Activated T-cell treated with anti-CD3 and anti-CD28 coated beads for 24 hours (primary cell): ENCODE measurements at regions not wholly inside any gene's neighbourhood (a gene's known extent, or its start where the extent isn't known, plus 50 kb on each side); places are given as distances from the start of the nearest gene placed in this dataset.

ENCODE experiments used
- DNase-seq: peaks from one replicate; pipeline ENCODE4 v3.0.0-alpha.2; 2020; ENCODE audit warnings: low read depth

DNA sequence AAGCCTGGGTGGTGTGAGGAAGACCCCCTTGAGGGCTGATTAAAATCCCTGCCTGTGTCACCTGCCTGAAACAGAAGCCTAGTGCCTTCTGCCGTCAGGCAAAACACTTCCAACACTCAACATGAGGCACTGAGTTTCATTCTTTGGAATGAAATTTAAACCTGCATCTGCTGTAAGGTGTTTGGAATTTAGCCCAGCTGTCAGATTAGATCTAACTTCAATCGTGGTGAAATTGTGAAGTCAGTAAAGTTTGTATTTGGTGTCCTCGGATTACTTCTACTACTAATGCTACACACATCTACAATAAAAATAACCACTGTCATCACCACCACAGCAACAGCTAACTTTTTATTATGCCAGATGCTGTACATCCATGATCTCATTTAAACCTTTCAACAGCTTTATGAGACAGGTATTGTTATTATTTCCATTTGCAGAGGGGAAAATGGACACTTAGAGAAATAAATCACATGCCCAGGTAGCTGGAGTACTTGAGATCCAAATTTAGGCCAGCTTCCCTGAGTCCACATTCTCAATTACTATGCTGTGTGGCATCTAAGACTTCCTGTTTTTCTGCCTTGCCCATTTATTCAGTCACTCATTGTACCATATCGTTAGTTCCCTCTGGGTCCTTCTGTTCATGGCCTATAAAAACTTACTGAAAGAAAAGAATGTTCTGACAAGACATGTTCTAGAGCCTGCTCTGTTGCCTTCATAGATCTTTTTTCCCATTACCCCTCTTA lies 98.2 kb upstream of the GCFC2 start:
- no peak for DNase-seq

DNA sequence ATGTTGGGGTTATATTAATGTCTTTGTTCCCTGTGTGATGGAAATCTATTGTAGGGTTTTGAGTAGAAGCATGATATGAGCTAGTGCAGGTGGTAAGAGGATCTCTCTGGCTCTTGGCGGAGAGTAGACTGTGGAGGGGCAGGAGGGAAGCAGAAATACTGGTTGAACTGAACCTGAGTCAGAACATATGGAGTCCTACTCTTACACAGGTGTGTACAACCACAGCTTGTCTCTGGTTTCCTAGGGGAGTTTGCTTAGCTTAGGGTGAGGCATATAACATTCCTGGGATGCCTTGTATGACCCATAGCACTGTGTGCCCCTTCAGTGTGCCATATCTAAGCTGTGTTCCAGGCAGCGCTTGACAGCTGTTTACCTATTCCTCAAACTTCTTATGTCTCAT lies 97.3 kb upstream of the GCFC2 start:
- no peak for DNase-seq

DNA sequence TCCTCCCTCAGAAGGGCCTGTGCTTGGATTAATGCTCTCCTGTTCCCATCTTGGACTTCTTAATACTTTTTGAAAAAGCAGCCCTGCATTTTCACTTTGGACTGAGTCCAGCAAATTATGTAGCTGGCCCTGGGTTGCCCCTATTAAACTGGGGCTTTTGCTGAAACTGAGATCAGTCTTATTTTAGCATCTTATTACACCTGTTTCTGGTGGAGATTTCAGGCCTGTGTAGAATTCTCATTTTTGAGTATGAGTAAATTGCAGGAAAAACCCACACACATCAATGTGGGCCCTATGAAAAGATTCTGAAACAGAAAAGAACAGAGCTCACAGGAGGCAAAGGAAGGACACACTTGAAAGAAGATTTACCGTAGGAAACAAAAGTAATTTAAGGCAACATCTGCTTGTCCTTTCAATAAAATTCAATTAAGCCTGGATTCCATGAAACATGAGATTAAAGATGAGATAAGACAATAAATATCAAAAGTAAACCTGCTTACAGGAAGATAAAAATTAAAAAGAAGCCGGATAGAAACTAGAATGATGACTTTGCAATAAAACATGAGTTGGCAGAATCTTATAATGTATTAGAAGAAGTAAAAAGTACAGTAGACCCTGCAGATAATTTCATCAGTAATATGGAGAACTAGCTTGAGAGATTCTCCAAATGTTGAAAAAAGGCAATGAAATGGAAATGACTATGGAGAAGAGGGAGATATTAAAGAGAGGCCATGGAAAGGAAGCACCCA lies 90.7 kb upstream of the GCFC2 start:
- no peak for DNase-seq

DNA sequence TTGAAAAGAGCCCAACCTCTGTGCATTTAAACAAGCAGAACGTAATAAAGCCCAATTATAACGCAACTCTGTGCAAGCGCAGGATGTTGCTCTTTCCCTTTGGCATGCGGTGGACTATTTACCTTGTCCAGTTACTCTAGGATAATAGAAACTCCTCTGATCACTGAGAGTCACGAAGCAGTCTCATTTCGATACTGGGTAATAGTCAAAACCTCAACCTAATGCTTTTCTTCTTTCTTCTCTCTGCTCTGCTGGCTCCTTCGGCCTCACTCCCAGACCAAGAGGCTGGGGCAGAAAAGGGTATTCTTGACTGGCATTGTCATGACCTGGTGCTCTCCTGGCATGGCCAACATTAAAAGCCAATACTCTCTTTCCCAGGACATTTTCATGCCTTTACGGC lies 89.7 kb upstream of the GCFC2 start:
- no peak for DNase-seq

- DNase-seq, result no peak
Observed at GRCh38 chr2:75799859-75800258, 89.1 kb upstream of the GCFC2 start.

DNA sequence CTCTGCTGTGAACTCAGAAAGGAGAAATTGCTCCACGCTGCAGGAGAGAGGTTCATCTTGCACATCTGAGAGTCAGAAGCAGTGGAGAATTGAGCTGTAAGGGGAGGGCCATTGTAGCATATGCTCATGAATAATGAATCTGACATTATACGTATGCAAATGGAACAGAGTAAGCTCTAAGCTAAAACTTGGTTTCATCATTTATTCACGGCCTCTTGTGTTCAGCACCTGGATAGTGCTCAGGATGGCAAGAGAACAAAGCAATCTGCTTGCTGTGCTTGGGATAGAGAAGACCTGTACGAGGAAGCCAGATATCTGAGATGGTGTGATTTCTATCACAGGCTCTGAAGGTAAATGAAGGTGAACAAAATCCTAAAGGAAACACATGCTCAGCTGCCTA lies 87.9 kb upstream of the GCFC2 start:
- no peak for DNase-seq

GRCh38 chr2:75792996-75793395 lies 82.3 kb upstream of the GCFC2 start:
- DNase-seq, result no peak

DNA sequence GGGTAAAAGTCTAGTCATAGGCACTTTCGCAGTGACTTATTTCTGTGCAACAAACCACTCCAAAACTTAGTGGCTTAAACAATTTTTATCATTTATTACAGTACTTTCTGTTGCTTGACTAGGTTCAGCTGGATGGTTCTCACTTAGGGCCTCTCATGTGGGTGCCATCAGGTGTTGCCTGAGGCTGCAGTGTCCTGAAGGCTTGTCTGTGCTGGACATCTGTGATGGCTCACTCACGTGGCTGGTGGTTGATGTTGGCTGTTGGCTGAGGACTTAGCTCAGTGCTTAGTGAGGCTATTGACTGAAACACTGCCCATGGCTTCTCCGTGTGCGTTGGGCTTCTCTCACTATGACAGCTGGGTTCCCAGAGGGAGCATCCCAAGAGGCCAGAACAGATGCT lies 81.4 kb upstream of the GCFC2 start:
- DNase-seq, result no peak

DNA sequence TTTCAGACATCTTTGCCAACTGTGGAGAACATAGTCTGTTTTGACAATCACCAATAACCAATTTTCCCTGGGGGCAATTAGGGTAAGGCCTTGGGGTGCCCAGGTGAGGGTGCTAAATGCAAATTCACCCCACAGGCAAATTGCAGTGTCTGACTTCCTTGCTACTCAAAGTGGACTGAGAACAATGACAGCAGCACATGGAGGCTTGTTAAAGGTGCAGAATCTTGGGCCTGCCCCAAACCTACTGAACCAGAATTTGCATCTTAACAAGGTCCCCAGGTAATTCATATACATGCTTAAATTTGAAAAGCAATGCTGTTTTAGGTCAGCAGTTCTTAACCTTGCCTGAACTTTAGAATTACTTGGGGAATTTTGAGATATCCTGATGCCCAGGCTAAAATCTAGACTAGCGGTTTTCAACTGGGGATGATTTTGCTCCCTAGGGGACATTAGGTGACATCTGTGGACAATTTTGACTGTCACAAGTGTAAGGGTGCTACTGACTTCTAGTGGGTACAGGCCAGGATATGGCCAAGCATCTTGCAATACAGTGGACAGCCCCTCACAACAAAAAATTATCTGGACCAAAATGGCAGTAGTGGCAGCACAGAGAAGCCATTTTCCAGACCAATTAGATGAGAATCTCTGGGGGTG lies 80.2 kb upstream of the GCFC2 start:
- DNase-seq, result no peak

DNA sequence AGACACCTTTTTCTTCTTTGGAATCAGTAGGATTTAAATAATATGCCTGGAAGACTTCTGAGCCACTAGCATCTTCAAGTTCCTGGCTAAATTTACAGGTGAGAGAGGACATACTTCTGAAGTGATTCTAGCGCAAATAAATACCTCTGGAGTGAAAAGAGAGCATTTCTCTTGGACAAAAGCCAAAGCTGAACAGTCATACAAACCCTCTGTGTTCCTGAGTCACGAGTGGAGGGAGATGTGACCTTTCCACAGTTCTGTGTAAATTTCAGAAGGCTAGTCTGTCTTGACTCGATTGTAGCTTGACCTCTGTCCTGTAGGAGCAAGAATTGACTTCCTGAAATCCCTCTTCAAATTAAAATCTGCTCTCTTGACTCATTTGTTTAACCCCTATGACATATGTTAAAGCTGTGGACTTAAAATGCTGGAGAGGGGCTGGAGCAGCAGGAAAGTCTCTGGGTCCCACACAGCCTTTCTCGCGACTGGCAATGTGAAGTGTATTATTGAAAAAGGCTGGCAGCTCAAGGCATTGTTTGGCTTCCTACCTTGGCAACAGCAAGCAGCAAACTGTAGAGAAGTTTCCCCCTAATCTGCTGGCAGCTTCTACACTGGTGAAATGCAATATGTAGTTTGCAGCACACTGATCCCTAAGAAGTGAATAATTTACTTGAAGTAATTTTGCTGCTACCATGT lies 79.6 kb upstream of the GCFC2 start:
- no peak for DNase-seq

DNA sequence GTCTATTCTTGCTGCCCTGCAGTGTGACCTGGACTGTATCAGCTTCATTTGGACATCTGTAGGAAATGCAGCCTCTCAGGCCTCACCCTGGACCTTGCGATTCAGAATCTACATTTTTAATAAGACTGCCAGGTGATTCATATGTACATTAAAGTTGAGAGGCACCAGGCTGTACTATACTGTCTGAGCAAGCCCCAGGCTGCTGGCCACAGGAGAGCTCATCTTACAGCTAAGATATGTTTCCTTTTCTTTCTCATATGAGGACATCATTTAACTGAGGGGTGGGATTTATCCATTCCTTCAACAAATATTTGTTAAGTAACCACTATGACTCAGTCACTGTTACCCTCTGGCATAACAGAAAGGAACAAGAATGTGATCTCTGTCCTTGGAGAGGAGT lies 78.2 kb upstream of the GCFC2 start:
- no peak for DNase-seq

- no peak for DNase-seq
Observed at GRCh38 chr2:75788154-75788553, 77.4 kb upstream of the GCFC2 start.

DNA sequence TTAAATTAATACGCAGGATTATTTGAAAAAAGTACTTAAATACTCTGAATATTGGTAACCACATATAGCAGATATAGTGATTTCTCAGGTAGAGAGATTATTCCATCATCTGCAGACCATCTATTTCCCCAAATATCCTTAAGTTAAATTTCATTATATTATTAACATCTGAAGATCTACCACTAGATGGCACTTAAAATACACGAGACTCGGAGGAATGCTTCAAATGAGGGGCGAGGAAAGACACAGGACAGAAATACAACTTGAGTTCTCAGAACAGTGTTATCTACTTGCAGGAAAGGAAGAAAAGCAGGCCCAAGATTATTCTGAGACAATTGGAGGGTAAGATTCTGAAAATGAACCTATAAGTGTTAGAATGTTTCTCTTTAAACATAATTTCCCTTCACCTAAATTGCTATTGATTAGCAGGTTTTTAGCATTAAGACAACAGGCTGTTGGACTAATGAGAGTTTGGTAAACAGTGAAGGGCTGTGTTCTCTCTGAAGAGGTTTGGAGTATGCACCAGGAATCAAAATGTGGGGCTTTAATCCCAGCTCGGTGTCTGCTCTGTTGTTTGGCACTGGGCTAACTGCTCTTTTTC lies 76.9 kb upstream of the GCFC2 start:
- DNase-seq, result no peak

GRCh38 chr2:75775311-75775823 lies 64.7 kb upstream of the GCFC2 start:
- DNase-seq, result no peak

GRCh38 chr2:75772908-75773630 lies 62.4 kb upstream of the GCFC2 start:
- no peak for DNase-seq

- no peak for DNase-seq
Observed at GRCh38 chr2:75765798-75766197, 55.1 kb upstream of the GCFC2 start.

- DNase-seq, result no peak
Observed at GRCh38 chr2:75764611-75765010, 53.9 kb upstream of the GCFC2 start.
